Thyroid gland (tissue), 4 donors: ENCODE measurements at regions not wholly inside any gene's neighbourhood (a gene's known extent, or its start where the extent isn't known, plus 50 kb on each side); places are given as distances from the start of the nearest gene placed in this dataset.

Experiments
- DNase-seq, 2 donors: peaks; one replicate each; pipeline ENCODE4 v3.0.0-alpha.2; 2019
- H3K27ac ChIP-seq, 3 donors: fragments of 200-600 bp; sonication (generic); 1 replicate in 2 of 3; 2 replicates in 1 of 3; pipeline ENCODE4 v1.5.1; 2016 to 2019; ENCODE audit warnings: mild to moderate bottlenecking in 1 of 3, moderate library complexity in 1 of 3
- H3K27me3 ChIP-seq: fragments of 200-600 bp; sonication (generic); one replicate; pipeline ENCODE4 v1.5.1; 2019
- H3K36me3 ChIP-seq, 2 donors: fragments of 200-600 bp; sonication (generic); one replicate each; pipeline ENCODE4 v1.5.1; 2016 to 2019
- H3K4me1 ChIP-seq, 2 donors: fragments of 200-600 bp; sonication (generic); one replicate each; pipeline ENCODE4 v1.5.1; 2017 to 2019
- H3K4me3 ChIP-seq, 3 donors: fragments of 200-600 bp; sonication (generic); replicated peaks in 1 of 3; 1 replicate in 2 of 3; 2 replicates in 1 of 3; pipeline ENCODE4 v1.5.1; 2016; ENCODE audit warnings: mild to moderate bottlenecking in 1 of 3
- H3K9me3 ChIP-seq: fragments of 200-600 bp; sonication (generic); one replicate; pipeline ENCODE4 v1.5.1; 2017
- POLR2A ChIP-seq, 2 donors: fragments of 450-650 bp; IDR thresholded peaks; one replicate each; pipeline ENCODE4 v1.6.1; 2017; ENCODE audit warnings: antibody characterized with exemption in 2 of 2, mild to moderate bottlenecking in 2 of 2, moderate library complexity in 1 of 2
- WGBS, 2 donors: methylation state at CpG; one replicate each; pipeline ENCODE4 v1.1.5; 2017; 5-methylcytosine and 5-hydroxymethylcytosine counted together
- intact Hi-C: fragments of 100-400 bp; cut with DNase I; formaldehyde crosslinking; loops from one replicate; pipeline ENCODE4 v1.15.1; 2023
- TF ChIP-seq, protein P1 (sequence below), 6 experiments: fragments of 200-600 bp in 3 of 6; fragments of 450-650 bp in 3 of 6; sonication (generic) in 3 of 6; IDR thresholded peaks; one replicate each; pipeline ENCODE4 v1.5.1; 2016 to 2019; ENCODE audit warnings: antibody characterized with exemption in 6 of 6, mild to moderate bottlenecking in 2 of 6, inconsistent platforms in 1 of 6, moderate library complexity in 1 of 6

DNA sequence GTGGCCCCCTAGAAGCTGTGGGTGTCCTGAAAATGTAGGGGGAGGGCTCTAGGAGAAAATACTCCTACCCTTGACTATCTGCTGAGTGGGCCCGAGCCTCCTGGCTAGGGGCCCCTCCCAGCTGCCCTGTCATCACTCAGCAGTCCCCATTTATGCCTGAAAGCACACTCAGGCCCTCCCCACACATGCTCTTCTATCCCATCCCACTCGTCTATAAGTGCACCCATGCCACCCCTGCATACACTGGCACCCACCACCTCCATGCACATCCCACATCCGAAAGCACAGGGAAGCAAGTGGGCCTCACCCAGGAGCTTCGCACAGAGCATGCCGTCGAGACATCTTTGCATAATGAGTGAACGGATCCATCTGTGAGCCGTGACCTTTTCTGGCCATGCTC lies 80.4 kb upstream of the POU3F1 start:
- H3K27me3 ChIP-seq = no peaks in the 10 kb centered on the region
- H3K27ac ChIP-seq = no peak overlapping the region
- WGBS, 2 donors = 71 to 90% methylated on average over 7 of the region's 8 CpGs
- no peak overlapping the region for H3K4me3 ChIP-seq
- H3K4me1 ChIP-seq = no peaks in the 10 kb centered on the region
- TF ChIP-seq POLR2A (IDR thresholded peaks at IDR 0.05) = no peak
- TF ChIP-seq, protein P1, sequence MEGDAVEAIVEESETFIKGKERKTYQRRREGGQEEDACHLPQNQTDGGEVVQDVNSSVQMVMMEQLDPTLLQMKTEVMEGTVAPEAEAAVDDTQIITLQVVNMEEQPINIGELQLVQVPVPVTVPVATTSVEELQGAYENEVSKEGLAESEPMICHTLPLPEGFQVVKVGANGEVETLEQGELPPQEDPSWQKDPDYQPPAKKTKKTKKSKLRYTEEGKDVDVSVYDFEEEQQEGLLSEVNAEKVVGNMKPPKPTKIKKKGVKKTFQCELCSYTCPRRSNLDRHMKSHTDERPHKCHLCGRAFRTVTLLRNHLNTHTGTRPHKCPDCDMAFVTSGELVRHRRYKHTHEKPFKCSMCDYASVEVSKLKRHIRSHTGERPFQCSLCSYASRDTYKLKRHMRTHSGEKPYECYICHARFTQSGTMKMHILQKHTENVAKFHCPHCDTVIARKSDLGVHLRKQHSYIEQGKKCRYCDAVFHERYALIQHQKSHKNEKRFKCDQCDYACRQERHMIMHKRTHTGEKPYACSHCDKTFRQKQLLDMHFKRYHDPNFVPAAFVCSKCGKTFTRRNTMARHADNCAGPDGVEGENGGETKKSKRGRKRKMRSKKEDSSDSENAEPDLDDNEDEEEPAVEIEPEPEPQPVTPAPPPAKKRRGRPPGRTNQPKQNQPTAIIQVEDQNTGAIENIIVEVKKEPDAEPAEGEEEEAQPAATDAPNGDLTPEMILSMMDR (IDR thresholded peaks at IDR 0.05) = no peak
- intact Hi-C loops = no loop called here
- no peak for DNase-seq
- H3K36me3 ChIP-seq = no peaks in the 10 kb centered on the region
- H3K9me3 ChIP-seq = no peaks in the 10 kb centered on the region

DNA sequence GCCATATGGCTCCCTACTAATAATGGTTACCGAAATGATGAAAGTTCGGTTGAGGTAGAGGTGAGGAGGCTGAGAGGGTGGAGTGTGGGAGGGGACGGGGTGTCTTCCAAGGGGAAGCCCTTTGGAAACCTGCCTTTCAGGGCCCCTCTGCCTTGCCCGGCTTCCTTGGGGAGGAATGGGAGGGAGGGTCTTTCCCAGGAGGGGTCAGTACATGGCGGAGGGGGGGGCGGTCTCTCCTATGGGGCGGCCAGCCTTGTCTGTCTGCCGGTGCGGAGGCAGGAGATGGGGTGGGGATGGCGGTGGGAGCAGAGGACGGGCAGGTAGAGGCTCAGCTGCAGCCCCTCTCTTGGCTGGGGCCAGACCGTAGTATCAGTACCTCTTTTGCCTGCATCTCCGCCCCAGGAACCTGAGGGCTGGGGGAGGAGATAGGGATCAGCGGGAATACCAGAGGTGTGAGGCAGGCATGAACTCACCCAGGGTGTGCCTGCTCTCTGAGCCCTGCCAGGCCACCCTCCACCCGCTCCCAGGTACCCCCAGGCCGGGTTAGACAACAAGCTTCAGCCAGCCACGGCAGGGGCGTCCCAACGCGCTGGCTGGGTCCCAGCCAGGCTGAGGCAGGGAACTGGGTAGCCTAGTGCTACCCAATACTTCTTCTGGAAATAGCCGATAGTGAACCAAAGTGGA lies 79.4 kb upstream of the POU3F1 start:
- Histone ChIP-seq H3K27me3 (no peaks in the 10 kb centered on the region), H3K36me3 (no peaks in the 10 kb centered on the region), H3K9me3 (no peaks in the 10 kb centered on the region), H3K27ac (no peak overlapping the region), H3K4me1 (no peaks in the 10 kb centered on the region), H3K4me3 (no peak overlapping the region)
- intact Hi-C loops = no loop called here
- TF ChIP-seq, protein P1 (IDR thresholded peaks at IDR 0.05) = no peak
- no peak for TF ChIP-seq POLR2A (IDR thresholded peaks at IDR 0.05)
- 78 to 88% methylated on average over 16 to 21 of the region's 21 CpGs for WGBS, 2 donors
- DNase-seq = no peak

DNA sequence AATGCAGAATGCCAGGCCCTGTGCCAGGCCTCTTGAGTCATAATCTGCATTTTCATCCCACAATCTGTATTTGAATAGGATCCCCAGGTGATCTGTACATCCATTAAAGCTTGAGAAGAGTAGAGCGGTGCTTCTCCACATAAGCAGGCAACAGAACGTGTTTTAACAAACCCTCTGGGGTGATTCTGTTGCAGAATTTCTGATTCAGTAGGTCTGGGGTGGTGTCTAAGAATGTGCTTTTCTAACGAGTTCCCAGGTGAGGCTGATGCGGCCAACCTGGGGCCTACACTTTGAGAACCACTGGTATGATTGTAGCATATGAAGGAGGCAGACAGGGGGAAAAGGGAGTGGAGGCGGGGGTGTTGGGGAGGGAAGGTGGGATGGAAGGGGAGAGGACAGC lies 78.4 kb upstream of the POU3F1 start:
- H3K36me3 ChIP-seq = no peaks in the 10 kb centered on the region
- TF ChIP-seq, protein P1 (IDR thresholded peaks at IDR 0.05) = no peak
- no peak for TF ChIP-seq POLR2A (IDR thresholded peaks at IDR 0.05)
- 84 to 91% methylated on average over 5 of the region's 5 CpGs for WGBS, 2 donors
- no peak overlapping the region for H3K27ac ChIP-seq
- DNase-seq = no peak
- no peaks in the 10 kb centered on the region for H3K9me3 ChIP-seq
- intact Hi-C loops = no loop called here
- H3K27me3 ChIP-seq = no peaks in the 10 kb centered on the region
- no peak overlapping the region for H3K4me3 ChIP-seq
- H3K4me1 ChIP-seq = no peaks in the 10 kb centered on the region

DNA sequence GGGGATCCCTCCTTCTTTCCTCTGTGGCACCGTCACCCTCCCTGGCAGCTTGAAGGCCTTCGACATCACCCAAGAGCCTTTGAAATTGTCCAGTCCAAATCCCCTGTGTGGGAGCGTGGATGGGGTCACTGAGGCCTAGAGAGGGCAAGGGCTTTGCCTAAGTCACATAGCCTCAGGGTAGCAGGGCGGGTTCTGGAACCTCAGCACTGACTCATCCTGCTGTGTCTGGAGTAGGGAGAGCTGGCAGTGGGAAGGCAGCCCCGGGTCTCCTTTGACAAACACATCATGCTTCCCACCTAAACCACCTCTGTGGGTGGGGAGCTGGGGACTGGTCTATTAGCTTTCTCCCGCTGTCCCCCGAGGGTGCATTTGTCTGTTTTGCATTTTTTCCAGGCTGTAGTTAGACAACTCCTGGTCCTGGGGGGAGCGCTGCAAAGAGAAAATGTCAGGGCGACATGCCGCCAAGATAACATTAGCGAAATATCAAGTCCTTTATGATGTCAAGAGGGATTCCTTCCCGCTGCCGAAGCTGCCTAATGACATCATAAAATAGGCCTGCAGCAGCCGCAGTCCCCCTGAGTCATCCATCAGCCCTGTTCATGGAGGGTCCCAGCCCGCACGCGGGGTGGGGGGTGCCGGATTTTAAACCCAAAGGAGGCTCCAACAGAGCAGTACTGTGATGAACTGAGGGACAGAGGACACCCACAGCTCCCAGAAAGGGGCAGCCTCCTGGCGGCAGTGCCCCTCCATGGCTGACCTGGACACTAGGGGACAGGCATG lies 77.0 kb upstream of the POU3F1 start:
- Histone ChIP-seq H3K27me3 (no peaks in the 10 kb centered on the region), H3K4me3 (no peak overlapping the region), H3K36me3 (no peaks in the 10 kb centered on the region), H3K27ac (no peak overlapping the region), H3K9me3 (no peaks in the 10 kb centered on the region), H3K4me1 (no peaks in the 10 kb centered on the region)
- 77 to 85% methylated on average over 15 to 18 of the region's 19 CpGs for WGBS, 2 donors
- intact Hi-C loops = no loop called here
- TF ChIP-seq, protein P1 (IDR thresholded peaks at IDR 0.05) = no peak
- no peak for TF ChIP-seq POLR2A (IDR thresholded peaks at IDR 0.05)
- DNase-seq = no peak

DNA sequence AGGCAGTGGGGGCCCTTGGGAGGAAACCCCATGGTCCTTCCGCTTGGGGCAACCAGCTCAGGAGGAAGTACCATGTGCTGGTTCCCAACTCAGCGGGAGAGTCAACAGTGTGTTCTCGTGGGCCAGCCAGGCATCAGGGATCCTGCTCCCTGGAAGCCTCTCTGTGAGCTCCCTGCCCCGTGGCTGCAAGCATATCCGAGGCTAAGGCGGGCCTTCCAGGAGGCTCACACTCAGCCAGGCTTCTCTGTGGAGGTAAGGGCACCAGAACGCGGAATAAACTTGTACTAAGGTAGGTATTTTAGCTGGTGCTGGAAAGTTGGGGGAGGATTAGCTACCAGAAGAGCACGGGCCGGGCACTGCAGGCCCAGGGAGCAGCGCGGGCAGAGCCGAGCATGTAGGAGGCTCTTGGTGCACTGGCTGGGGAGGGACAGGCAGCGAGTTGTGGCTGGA lies 74.7 kb upstream of the POU3F1 start:
- TF ChIP-seq, protein P1 (IDR thresholded peaks at IDR 0.05) = no peak
- no peak for TF ChIP-seq POLR2A (IDR thresholded peaks at IDR 0.05)
- 80 to 90% methylated on average over 14 of the region's 14 CpGs for WGBS, 2 donors
- intact Hi-C loops = no loop called here
- H3K4me1 ChIP-seq = no peaks in the 10 kb centered on the region
- H3K27me3 ChIP-seq = no peaks in the 10 kb centered on the region
- no peaks in the 10 kb centered on the region for H3K36me3 ChIP-seq
- no peaks in the 10 kb centered on the region for H3K9me3 ChIP-seq
- DNase-seq = no peak
- no peak overlapping the region for H3K4me3 ChIP-seq
- no peak overlapping the region for H3K27ac ChIP-seq
